ENCODE measurements at regions not wholly inside any gene's neighbourhood (a gene's known extent, or its start where the extent isn't known, plus 50 kb on each side); places are given as distances from the start of the nearest gene placed in this dataset.
A peak's percentile ranks its signal among the peaks of the same experiment; 100 is the strongest.

DNA sequence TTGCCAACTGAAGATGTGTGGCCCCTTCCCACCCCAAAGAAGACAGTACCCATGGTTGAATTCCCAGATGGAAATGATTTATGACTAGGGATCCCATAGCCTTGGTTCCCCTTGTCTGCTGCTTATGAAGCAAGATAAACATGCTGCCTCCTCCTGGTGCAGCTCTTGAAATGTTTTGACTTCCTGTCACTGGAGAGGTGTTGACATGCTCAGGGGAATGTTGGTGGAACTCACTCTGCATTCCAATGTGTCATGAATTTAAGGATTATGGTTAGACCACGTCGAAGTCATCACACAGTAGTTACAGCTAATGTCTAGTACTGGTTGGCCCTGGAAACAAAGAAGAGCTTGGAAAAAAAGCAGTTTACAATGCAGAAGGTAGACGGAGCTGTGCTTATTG is 69.0 kb upstream of the FAM110C start:
- Histone ChIP-seq H3K9me3 (ENCODE audit: control insufficient read depth, insufficient read depth, low read depth, low read length) (no peaks in the 10 kb centered on the region), H3K27ac (ENCODE audit: low read length) (no peak overlapping the region), H3K27me3 (ENCODE audit: control insufficient read depth, insufficient read depth, low read length) (peaks cover 3% of the 10 kb centered on the region; the same call in 1 of the 2 replicates), H3K4me3 (ENCODE audit: low read depth in 2 of 2, low read length in 2 of 2) (no peak overlapping the region), H3K4me1 (ENCODE audit: control insufficient read depth, insufficient read depth, low read length) (no peaks in the 10 kb centered on the region), H3K36me3 (ENCODE audit: control insufficient read depth, insufficient read depth, low read length) (no peaks in the 10 kb centered on the region)
- BruUV-seq (replicated peaks) = no TSS peak
- no peak for ATAC-seq
- no peak for DNase-seq (ENCODE audit: low read depth, low spot score)
- intact Hi-C loops (cut with micrococcal nuclease; ENCODE audit: unreplicated experiment) (no loop called here), in situ Hi-C loops (cut with HindIII; ENCODE audit: low pct_unique_long_range_greater_than_20kb, low sequenced_read_pairs) (no loop called here)
- CTCF ChIA-PET = no interaction called here
- POLR2A ChIA-PET = no interaction called here
- TF ChIP-seq SIN3A (IDR thresholded peaks at IDR 0.05; ENCODE audit: borderline replicate concordance, insufficient read depth, low read depth, low read length) (no peak), POLR2AphosphoS5 (IDR thresholded peaks at IDR 0.05; ENCODE audit: low read depth, low read length) (no peak), TCF7L2 (IDR thresholded peaks at IDR 0.05; ENCODE audit: low read depth, low read length) (no peak), CTCF (IDR thresholded peaks at IDR 0.05) (peak; percentile 9; the same call in 1 of the 2 replicates)
- TF ChIP-seq, protein P1, sequence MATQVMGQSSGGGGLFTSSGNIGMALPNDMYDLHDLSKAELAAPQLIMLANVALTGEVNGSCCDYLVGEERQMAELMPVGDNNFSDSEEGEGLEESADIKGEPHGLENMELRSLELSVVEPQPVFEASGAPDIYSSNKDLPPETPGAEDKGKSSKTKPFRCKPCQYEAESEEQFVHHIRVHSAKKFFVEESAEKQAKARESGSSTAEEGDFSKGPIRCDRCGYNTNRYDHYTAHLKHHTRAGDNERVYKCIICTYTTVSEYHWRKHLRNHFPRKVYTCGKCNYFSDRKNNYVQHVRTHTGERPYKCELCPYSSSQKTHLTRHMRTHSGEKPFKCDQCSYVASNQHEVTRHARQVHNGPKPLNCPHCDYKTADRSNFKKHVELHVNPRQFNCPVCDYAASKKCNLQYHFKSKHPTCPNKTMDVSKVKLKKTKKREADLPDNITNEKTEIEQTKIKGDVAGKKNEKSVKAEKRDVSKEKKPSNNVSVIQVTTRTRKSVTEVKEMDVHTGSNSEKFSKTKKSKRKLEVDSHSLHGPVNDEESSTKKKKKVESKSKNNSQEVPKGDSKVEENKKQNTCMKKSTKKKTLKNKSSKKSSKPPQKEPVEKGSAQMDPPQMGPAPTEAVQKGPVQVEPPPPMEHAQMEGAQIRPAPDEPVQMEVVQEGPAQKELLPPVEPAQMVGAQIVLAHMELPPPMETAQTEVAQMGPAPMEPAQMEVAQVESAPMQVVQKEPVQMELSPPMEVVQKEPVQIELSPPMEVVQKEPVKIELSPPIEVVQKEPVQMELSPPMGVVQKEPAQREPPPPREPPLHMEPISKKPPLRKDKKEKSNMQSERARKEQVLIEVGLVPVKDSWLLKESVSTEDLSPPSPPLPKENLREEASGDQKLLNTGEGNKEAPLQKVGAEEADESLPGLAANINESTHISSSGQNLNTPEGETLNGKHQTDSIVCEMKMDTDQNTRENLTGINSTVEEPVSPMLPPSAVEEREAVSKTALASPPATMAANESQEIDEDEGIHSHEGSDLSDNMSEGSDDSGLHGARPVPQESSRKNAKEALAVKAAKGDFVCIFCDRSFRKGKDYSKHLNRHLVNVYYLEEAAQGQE (IDR thresholded peaks at IDR 0.05; ENCODE audit: insufficient read depth in 1 of 2, low read depth in 2 of 2, low read length in 1 of 2) = no peak

GRCh38 chr2:114616-115015 is 68.3 kb upstream of the FAM110C start:
- Histone ChIP-seq H3K4me3 (ENCODE audit: low read depth in 2 of 2, low read length in 2 of 2) (no peak overlapping the region), H3K36me3 (ENCODE audit: control insufficient read depth, insufficient read depth, low read length) (no peaks in the 10 kb centered on the region), H3K27ac (ENCODE audit: low read length) (no peak overlapping the region), H3K4me1 (ENCODE audit: control insufficient read depth, insufficient read depth, low read length) (no peaks in the 10 kb centered on the region), H3K27me3 (ENCODE audit: control insufficient read depth, insufficient read depth, low read length) (0 out of 2 replicates have a peak, but pooled peaks cover 3% of the 10 kb centered on the region), H3K9me3 (ENCODE audit: control insufficient read depth, insufficient read depth, low read depth, low read length) (no peaks in the 10 kb centered on the region)
- BruUV-seq (replicated peaks) = no TSS peak
- POLR2A ChIA-PET = no interaction called here
- CTCF ChIA-PET = no interaction called here
- in situ Hi-C loops (cut with HindIII; ENCODE audit: low pct_unique_long_range_greater_than_20kb, low sequenced_read_pairs) (no loop called here), intact Hi-C loops (cut with micrococcal nuclease; ENCODE audit: unreplicated experiment) (no loop called here)
- DNase-seq (ENCODE audit: low read depth, low spot score) = no peak
- no peak for ATAC-seq
- TF ChIP-seq SIN3A (IDR thresholded peaks at IDR 0.05; ENCODE audit: borderline replicate concordance, insufficient read depth, low read depth, low read length) (no peak), TCF7L2 (IDR thresholded peaks at IDR 0.05; ENCODE audit: low read depth, low read length) (no peak), CTCF (IDR thresholded peaks at IDR 0.05) (no peak)
